GM18873 (cell line): ENCODE measurements at regions not wholly inside any gene's neighbourhood (a gene's known extent, or its start where the extent isn't known, plus 50 kb on each side); places are given as distances from the start of the nearest gene placed in this dataset.

Experiments
- ATAC-seq: cut with Tn5 transposase; IDR thresholded peaks from one replicate; pipeline ENCODE4 v1.9.1; 2021; ENCODE audit warnings: mild to moderate bottlenecking, moderate library complexity, moderate number of reproducible peaks; ENCODE audit not compliant: unreplicated experiment, low FRiP score

GRCh38 chr14:22513066-22513812, 75.8 kb downstream of the DAD1 start:
- ATAC-seq: no peak

GRCh38 chr14:22512106-22512814, 76.8 kb downstream of the DAD1 start:
- ATAC-seq: no peak

- ATAC-seq: no peak
Measured at GRCh38 chr14:22510527-22511110, 78.4 kb downstream of the DAD1 start.

GRCh38 chr14:22509751-22510300, 79.2 kb downstream of the DAD1 start:
- ATAC-seq: no peak

- ATAC-seq: no peak
Measured at GRCh38 chr14:22509036-22509709, 79.9 kb downstream of the DAD1 start.

- no peak for ATAC-seq
Measured at GRCh38 chr14:22508662-22509035, 80.4 kb downstream of the DAD1 start.

GRCh38 chr14:22508150-22508457, 80.9 kb downstream of the DAD1 start:
- ATAC-seq: no peak

GRCh38 chr14:22506778-22507351, 82.2 kb downstream of the DAD1 start:
- no peak for ATAC-seq

- ATAC-seq: no peak
Measured at GRCh38 chr14:22506378-22506710, 82.7 kb downstream of the DAD1 start.

- ATAC-seq: no peak
Measured at GRCh38 chr14:22505697-22506377, 83.2 kb downstream of the DAD1 start.

GRCh38 chr14:22505309-22505696, 83.7 kb downstream of the DAD1 start:
- no peak for ATAC-seq

- ATAC-seq: no peak
Measured at GRCh38 chr14:22502551-22502950, 86.5 kb downstream of the DAD1 start.

- ATAC-seq: no peak
Measured at GRCh38 chr14:22502007-22502406, 87.0 kb downstream of the DAD1 start.

- ATAC-seq: no peak
Measured at GRCh38 chr14:22500954-22501726, 87.9 kb downstream of the DAD1 start.

- no peak for ATAC-seq
Measured at GRCh38 chr14:22500525-22500924, 88.5 kb downstream of the DAD1 start.

GRCh38 chr14:22497671-22498093, 91.3 kb downstream of the DAD1 start:
- ATAC-seq: no peak

GRCh38 chr14:22497144-22497423, 91.9 kb downstream of the DAD1 start:
- ATAC-seq: no peak

- ATAC-seq: no peak
Measured at GRCh38 chr14:22494486-22495135, 94.4 kb downstream of the DAD1 start.

GRCh38 chr14:22493753-22494152, 95.3 kb downstream of the DAD1 start:
- no peak for ATAC-seq
